CD8-positive, alpha-beta memory T cell (primary cell): ENCODE measurements at regions not wholly inside any gene's neighbourhood (a gene's known extent, or its start where the extent isn't known, plus 50 kb on each side); places are given as distances from the start of the nearest gene placed in this dataset.
"Not testable (repeated sequence)": the region's sequence is repeated elsewhere in the genome, so short reads cannot be mapped to it uniquely, and the experiment has no call there.

Experiments
- CTCF ChIA-PET: fragments of 350-600 bp; sonication (Branson Sonifier 250); formaldehyde crosslinking; loops from one replicate; lab custom pipeline; 2021; ENCODE audit warnings: antibody characterized with exemption; lab: Charles Lee
- POLR2A ChIA-PET: fragments of 350-600 bp; sonication (Branson Sonifier 250); formaldehyde crosslinking; loops from one replicate; lab custom pipeline; 2021; ENCODE audit warnings: antibody characterized with exemption; lab: Charles Lee
- DNase-seq, 5 donors: peaks; one replicate each; pipeline versions ENCODE4 v3.0.0 to v3.0.0-alpha.2; 2020 to 2022; ENCODE audit warnings: mixed read lengths in 1 of 5
- H3K27ac ChIP-seq: one replicate; pipeline ENCODE4 v1.7.0; 2013; ENCODE audit warnings: low read depth, mild to moderate bottlenecking, low read length, moderate library complexity
- H3K27me3 ChIP-seq: 2 replicates; pipeline ENCODE4 v1.7.0; 2013; ENCODE audit warnings: low read length, mild to moderate bottlenecking; ENCODE audit not compliant: insufficient read depth, poor library complexity, severe bottlenecking
- H3K36me3 ChIP-seq: 2 replicates; pipeline ENCODE4 v1.7.0; 2013; ENCODE audit warnings: mild to moderate bottlenecking, low read length, moderate library complexity; ENCODE audit not compliant: insufficient read depth
- H3K4me1 ChIP-seq: 2 replicates; pipeline ENCODE4 v1.7.0; 2013; ENCODE audit warnings: mild to moderate bottlenecking, low read length, moderate library complexity; ENCODE audit not compliant: insufficient read depth
- H3K4me3 ChIP-seq: 2 replicates; pipeline ENCODE4 v1.7.0; 2013; ENCODE audit warnings: mild to moderate bottlenecking, low read length
- H3K9me3 ChIP-seq: 2 replicates; pipeline ENCODE4 v1.7.0; 2013; ENCODE audit warnings: mild to moderate bottlenecking, low read length
- H3K27ac Mint-ChIP-seq, 8 donors: one replicate each; pipeline ENCODE4 v1.8.0; 2020 to 2021; ENCODE audit warnings: mixed read lengths in 8 of 8, mild to moderate bottlenecking in 6 of 8, inconsistent platforms in 3 of 8, moderate library complexity in 3 of 8
- H3K27me3 Mint-ChIP-seq, 2 donors: one replicate each; pipeline ENCODE4 v1.8.0; 2020 to 2021; ENCODE audit warnings: mixed read lengths in 2 of 2, mild to moderate bottlenecking in 1 of 2, moderate library complexity in 1 of 2
- H3K36me3 Mint-ChIP-seq, 3 donors: one replicate each; pipeline ENCODE4 v1.8.0; 2020 to 2021; ENCODE audit warnings: mixed read lengths in 3 of 3, inconsistent platforms in 1 of 3, mild to moderate bottlenecking in 1 of 3
- H3K4me1 Mint-ChIP-seq, 3 donors: one replicate each; pipeline ENCODE4 v1.8.0; 2020 to 2021; ENCODE audit warnings: mixed read lengths in 3 of 3, inconsistent platforms in 1 of 3, mild to moderate bottlenecking in 1 of 3
- H3K4me3 Mint-ChIP-seq, 7 donors: one replicate each; pipeline ENCODE4 v1.8.0; 2020 to 2021; ENCODE audit warnings: mixed read lengths in 7 of 7, mild to moderate bottlenecking in 6 of 7, moderate library complexity in 4 of 7, inconsistent platforms in 2 of 7
- H3K9me3 Mint-ChIP-seq, 5 donors: one replicate each; pipeline ENCODE4 v1.8.0; 2020 to 2022; ENCODE audit warnings: mixed read lengths in 5 of 5, mild to moderate bottlenecking in 3 of 5, moderate library complexity in 2 of 5, inconsistent platforms in 1 of 5

- Histone ChIP-seq H3K4me3 (no peak overlapping the region), H3K27me3 (peaks cover 4% of the 10 kb centered on the region), H3K9me3 (no peaks in the 10 kb centered on the region), H3K27ac (no peak overlapping the region), H3K4me1 (no peaks in the 10 kb centered on the region), H3K36me3 (no peaks in the 10 kb centered on the region)
- POLR2A ChIA-PET = no interaction called here
- Mint-ChIP-seq H3K9me3 (no peaks in the 10 kb centered on the region), H3K36me3 (peaks cover 0 to 21% (median 11%) of the 10 kb centered on the region in 3 donors), H3K4me3 (no peak overlapping the region), H3K4me1 (peaks cover 3 to 7% (median 5%) of the 10 kb centered on the region in 3 donors), H3K27me3 (peaks cover 24 to 32% of the 10 kb centered on the region in 2 donors), H3K27ac (peak overlapping the region in 1 of 8 donors; percentile 56)
- CTCF ChIA-PET = no interaction called here
- no peak for DNase-seq
Observed at GRCh38 chr10:123270806-123271205, 116.6 kb downstream of the BUB3 start.

GRCh38 chr10:123272171-123272570, 118.0 kb downstream of the BUB3 start:
- Mint-ChIP-seq H3K27ac (no peak overlapping the region), H3K9me3 (peaks cover 0 to 2% (median 0%) of the 10 kb centered on the region in 5 donors), H3K27me3 (peaks cover 24 to 32% of the 10 kb centered on the region in 2 donors), H3K36me3 (peaks cover 0 to 23% (median 11%) of the 10 kb centered on the region in 3 donors), H3K4me1 (peaks cover 3 to 7% (median 5%) of the 10 kb centered on the region in 3 donors), H3K4me3 (no peak overlapping the region)
- Histone ChIP-seq H3K4me1 (no peaks in the 10 kb centered on the region), H3K4me3 (no peak overlapping the region), H3K27me3 (peaks cover 4% of the 10 kb centered on the region), H3K9me3 (no peaks in the 10 kb centered on the region), H3K27ac (no peak overlapping the region), H3K36me3 (no peaks in the 10 kb centered on the region)
- peak in 1 of 5 donors; percentile 1 for DNase-seq
- ChIA-PET POLR2A (no interaction called here), CTCF (no interaction called here)

GRCh38 chr10:123274306-123275135, 120.3 kb downstream of the BUB3 start:
- Histone ChIP-seq H3K36me3 (no peaks in the 10 kb centered on the region), H3K4me1 (no peaks in the 10 kb centered on the region), H3K4me3 (no peak overlapping the region), H3K27ac (no peak overlapping the region), H3K9me3 (no peaks in the 10 kb centered on the region), H3K27me3 (peaks cover 4% of the 10 kb centered on the region)
- ChIA-PET POLR2A (interaction anchor here (0.7 kb wide), 1 partner anchor 14 kb away, joined by 5 read pairs; no protein-coding TSS in a partner anchor), CTCF (interaction anchor here (0.7 to 1.4 kb wide), 2 partner anchors 10 to 51 kb away, joined by 3 read pairs; no protein-coding TSS in a partner anchor)
- peaks cover 0 to 27% (median 8%) of the 10 kb centered on the region in 3 donors for H3K36me3 Mint-ChIP-seq
- H3K27ac Mint-ChIP-seq = no peak overlapping the region
- H3K4me3 Mint-ChIP-seq = no peak overlapping the region
- peaks cover 0 to 2% (median 0%) of the 10 kb centered on the region in 5 donors for H3K9me3 Mint-ChIP-seq
- H3K4me1 Mint-ChIP-seq = peaks cover 3 to 7% (median 5%) of the 10 kb centered on the region in 3 donors
- DNase-seq = no peak
- H3K27me3 Mint-ChIP-seq = peaks cover 24 to 32% of the 10 kb centered on the region in 2 donors

- POLR2A ChIA-PET = interaction anchor here (0.7 kb wide), 1 partner anchor 14 kb away, joined by 5 read pairs; no protein-coding TSS in a partner anchor
- no peak for DNase-seq
- no peak overlapping the region for H3K4me3 Mint-ChIP-seq
Observed at GRCh38 chr10:123275136-123275564, 120.9 kb downstream of the BUB3 start.

GRCh38 chr10:123278445-123278844, 124.2 kb downstream of the BUB3 start:
- ChIA-PET POLR2A (no interaction called here), CTCF (no interaction called here)
- Mint-ChIP-seq H3K36me3 (peaks cover 3 to 27% (median 7%) of the 10 kb centered on the region in 3 donors), H3K27me3 (peaks cover 7 to 14% of the 10 kb centered on the region in 2 donors), H3K4me3 (no peak overlapping the region), H3K27ac (peak overlapping the region in 1 of 8 donors; percentile 31), H3K9me3 (peaks cover 0 to 2% (median 0%) of the 10 kb centered on the region in 5 donors), H3K4me1 (peaks cover 0 to 5% (median 3%) of the 10 kb centered on the region in 3 donors)
- DNase-seq = no peak
- H3K4me1 ChIP-seq = no peaks in the 10 kb centered on the region
- no peaks in the 10 kb centered on the region for H3K9me3 ChIP-seq
- no peak overlapping the region for H3K27ac ChIP-seq
- H3K27me3 ChIP-seq = peaks cover 4% of the 10 kb centered on the region
- H3K4me3 ChIP-seq = no peak overlapping the region
- H3K36me3 ChIP-seq = no peaks in the 10 kb centered on the region

More at GRCh38 chr10:123275136-123275564, 120.9 kb downstream of the BUB3 start:
- no peak overlapping the region for H3K4me3 ChIP-seq
- Mint-ChIP-seq H3K36me3 (peaks cover 0 to 27% (median 8%) of the 10 kb centered on the region in 3 donors), H3K27ac (peak overlapping the region in 1 of 8 donors; percentile 16), H3K27me3 (peaks cover 24 to 32% of the 10 kb centered on the region in 2 donors), H3K9me3 (peaks cover 0 to 2% (median 0%) of the 10 kb centered on the region in 5 donors), H3K4me1 (peaks cover 3 to 6% (median 5%) of the 10 kb centered on the region in 3 donors)
- no peaks in the 10 kb centered on the region for H3K9me3 ChIP-seq
- peaks cover 4% of the 10 kb centered on the region for H3K27me3 ChIP-seq
- no peaks in the 10 kb centered on the region for H3K4me1 ChIP-seq
- H3K36me3 ChIP-seq = no peaks in the 10 kb centered on the region
- H3K27ac ChIP-seq = no peak overlapping the region
- CTCF ChIA-PET = interaction anchor here (1.4 kb wide), 1 partner anchor 9 kb away, joined by 3 read pairs; no protein-coding TSS in a partner anchor

- H3K27me3 Mint-ChIP-seq, H3K27me3 ChIP-seq, DNase-seq, H3K4me1 Mint-ChIP-seq, H3K27ac ChIP-seq, H3K27ac Mint-ChIP-seq, H3K9me3 Mint-ChIP-seq, H3K4me1 ChIP-seq, H3K4me3 ChIP-seq, CTCF ChIA-PET, POLR2A ChIA-PET, H3K36me3 ChIP-seq, H3K9me3 ChIP-seq, H3K4me3 Mint-ChIP-seq: not testable (repeated sequence)
- H3K36me3 Mint-ChIP-seq = peaks cover 11 to 32% (median 11%) of the 10 kb centered on the region in 3 donors
Observed at GRCh38 chr10:123283371-123283770, 129.2 kb downstream of the BUB3 start.

- H3K27me3 Mint-ChIP-seq = peaks cover 0 to 2% of the 10 kb centered on the region in 2 donors
- Histone ChIP-seq H3K4me3 (no peak overlapping the region), H3K36me3 (no peaks in the 10 kb centered on the region), H3K4me1 (no peaks in the 10 kb centered on the region), H3K9me3 (no peaks in the 10 kb centered on the region), H3K27me3 (no peaks in the 10 kb centered on the region), H3K27ac (no peak overlapping the region)
- ChIA-PET POLR2A (no interaction called here), CTCF (interaction anchor here (1.2 kb wide), 1 partner anchor 10 kb away, joined by 3 read pairs; no protein-coding TSS in a partner anchor)
- DNase-seq = no peak
- H3K9me3 Mint-ChIP-seq = no peaks in the 10 kb centered on the region
- H3K27ac Mint-ChIP-seq = no peak overlapping the region
- H3K4me3 Mint-ChIP-seq = no peak overlapping the region
- no peaks in the 10 kb centered on the region for H3K4me1 Mint-ChIP-seq
- peaks cover 11 to 35% (median 11%) of the 10 kb centered on the region in 3 donors for H3K36me3 Mint-ChIP-seq
Observed at GRCh38 chr10:123284022-123284421, 129.8 kb downstream of the BUB3 start.
